ENCODE measurements at regions not wholly inside any gene's neighbourhood (a gene's known extent, or its start where the extent isn't known, plus 50 kb on each side); places are given as distances from the start of the nearest gene placed in this dataset.
"Not testable (repeated sequence)": the region's sequence is repeated elsewhere in the genome, so short reads cannot be mapped to it uniquely, and the experiment has no call there.

- TF ChIP-seq, protein P1, sequence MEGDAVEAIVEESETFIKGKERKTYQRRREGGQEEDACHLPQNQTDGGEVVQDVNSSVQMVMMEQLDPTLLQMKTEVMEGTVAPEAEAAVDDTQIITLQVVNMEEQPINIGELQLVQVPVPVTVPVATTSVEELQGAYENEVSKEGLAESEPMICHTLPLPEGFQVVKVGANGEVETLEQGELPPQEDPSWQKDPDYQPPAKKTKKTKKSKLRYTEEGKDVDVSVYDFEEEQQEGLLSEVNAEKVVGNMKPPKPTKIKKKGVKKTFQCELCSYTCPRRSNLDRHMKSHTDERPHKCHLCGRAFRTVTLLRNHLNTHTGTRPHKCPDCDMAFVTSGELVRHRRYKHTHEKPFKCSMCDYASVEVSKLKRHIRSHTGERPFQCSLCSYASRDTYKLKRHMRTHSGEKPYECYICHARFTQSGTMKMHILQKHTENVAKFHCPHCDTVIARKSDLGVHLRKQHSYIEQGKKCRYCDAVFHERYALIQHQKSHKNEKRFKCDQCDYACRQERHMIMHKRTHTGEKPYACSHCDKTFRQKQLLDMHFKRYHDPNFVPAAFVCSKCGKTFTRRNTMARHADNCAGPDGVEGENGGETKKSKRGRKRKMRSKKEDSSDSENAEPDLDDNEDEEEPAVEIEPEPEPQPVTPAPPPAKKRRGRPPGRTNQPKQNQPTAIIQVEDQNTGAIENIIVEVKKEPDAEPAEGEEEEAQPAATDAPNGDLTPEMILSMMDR (IDR thresholded peaks at IDR 0.05) = not testable (repeated sequence)
- TF ChIP-seq POLR2A (IDR thresholded peaks at IDR 0.05) = not testable (repeated sequence)
Measured at GRCh38 chr4:122077653-122078052, 74.5 kb upstream of the BLTP1 start.

Data from esophagus squamous epithelium (tissue), 4 donors.